ENCODE measurements at regions not wholly inside any gene's neighbourhood (a gene's known extent, or its start where the extent isn't known, plus 50 kb on each side); places are given as distances from the start of the nearest gene placed in this dataset.

- DNase-seq (ENCODE audit: low read depth) = no peak
- TF ChIP-seq, protein P1, sequence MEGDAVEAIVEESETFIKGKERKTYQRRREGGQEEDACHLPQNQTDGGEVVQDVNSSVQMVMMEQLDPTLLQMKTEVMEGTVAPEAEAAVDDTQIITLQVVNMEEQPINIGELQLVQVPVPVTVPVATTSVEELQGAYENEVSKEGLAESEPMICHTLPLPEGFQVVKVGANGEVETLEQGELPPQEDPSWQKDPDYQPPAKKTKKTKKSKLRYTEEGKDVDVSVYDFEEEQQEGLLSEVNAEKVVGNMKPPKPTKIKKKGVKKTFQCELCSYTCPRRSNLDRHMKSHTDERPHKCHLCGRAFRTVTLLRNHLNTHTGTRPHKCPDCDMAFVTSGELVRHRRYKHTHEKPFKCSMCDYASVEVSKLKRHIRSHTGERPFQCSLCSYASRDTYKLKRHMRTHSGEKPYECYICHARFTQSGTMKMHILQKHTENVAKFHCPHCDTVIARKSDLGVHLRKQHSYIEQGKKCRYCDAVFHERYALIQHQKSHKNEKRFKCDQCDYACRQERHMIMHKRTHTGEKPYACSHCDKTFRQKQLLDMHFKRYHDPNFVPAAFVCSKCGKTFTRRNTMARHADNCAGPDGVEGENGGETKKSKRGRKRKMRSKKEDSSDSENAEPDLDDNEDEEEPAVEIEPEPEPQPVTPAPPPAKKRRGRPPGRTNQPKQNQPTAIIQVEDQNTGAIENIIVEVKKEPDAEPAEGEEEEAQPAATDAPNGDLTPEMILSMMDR (IDR thresholded peaks at IDR 0.05; ENCODE audit: control insufficient read depth, extremely low read depth, insufficient read depth) = no peak
- no peak overlapping the region for H3K4me3 ChIP-seq (ENCODE audit: low read depth, low read length)
Measured at GRCh38 chr15:98440917-98441316, 207.4 kb upstream of the IGF1R start.

DNA sequence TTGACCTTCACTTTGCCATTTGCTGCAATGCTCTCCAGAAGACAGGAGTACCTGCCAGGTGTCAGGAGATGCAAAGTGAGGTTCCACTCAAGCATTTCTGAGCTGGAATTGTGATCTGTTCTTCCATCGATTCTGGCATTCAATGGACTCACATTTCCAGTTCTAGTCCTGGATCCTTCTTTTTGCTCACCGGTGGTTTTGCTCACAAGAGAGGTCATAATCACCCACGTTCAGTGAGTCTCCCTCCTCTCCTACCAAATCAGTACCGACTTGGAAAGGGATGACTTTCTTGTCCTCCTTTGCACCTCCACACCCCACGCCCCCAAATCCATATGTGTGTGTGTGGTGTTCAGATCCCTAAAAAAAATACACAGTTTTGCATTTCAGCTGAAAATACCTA is 206.7 kb upstream of the IGF1R start:
- DNase-seq (ENCODE audit: low read depth) = no peak
- TF ChIP-seq, protein P1 (IDR thresholded peaks at IDR 0.05; ENCODE audit: control insufficient read depth, extremely low read depth, insufficient read depth) = no peak
- no peak overlapping the region for H3K4me3 ChIP-seq (ENCODE audit: low read depth, low read length)

- no peak overlapping the region for H3K4me3 ChIP-seq (ENCODE audit: low read depth, low read length)
- TF ChIP-seq, protein P1 (IDR thresholded peaks at IDR 0.05; ENCODE audit: control insufficient read depth, extremely low read depth, insufficient read depth) = peak; percentile 86
- DNase-seq (ENCODE audit: low read depth) = peak; percentile 26
Measured at GRCh38 chr15:98442379-98442833, 205.9 kb upstream of the IGF1R start.

- H3K4me3 ChIP-seq (ENCODE audit: low read depth, low read length) = no peak overlapping the region
- no peak for DNase-seq (ENCODE audit: low read depth)
- TF ChIP-seq, protein P1 (IDR thresholded peaks at IDR 0.05; ENCODE audit: control insufficient read depth, extremely low read depth, insufficient read depth) = no peak
Measured at GRCh38 chr15:98442901-98443300, 205.4 kb upstream of the IGF1R start.

GRCh38 chr15:98443526-98443925 is 204.8 kb upstream of the IGF1R start:
- TF ChIP-seq, protein P1 (IDR thresholded peaks at IDR 0.05; ENCODE audit: control insufficient read depth, extremely low read depth, insufficient read depth) = no peak
- no peak for DNase-seq (ENCODE audit: low read depth)
- no peak overlapping the region for H3K4me3 ChIP-seq (ENCODE audit: low read depth, low read length)

GRCh38 chr15:98444138-98444537 is 204.2 kb upstream of the IGF1R start:
- no peak overlapping the region for H3K4me3 ChIP-seq (ENCODE audit: low read depth, low read length)
- DNase-seq (ENCODE audit: low read depth) = no peak
- TF ChIP-seq, protein P1 (IDR thresholded peaks at IDR 0.05; ENCODE audit: control insufficient read depth, extremely low read depth, insufficient read depth) = no peak

- H3K4me3 ChIP-seq (ENCODE audit: low read depth, low read length) = no peak overlapping the region
- TF ChIP-seq, protein P1 (IDR thresholded peaks at IDR 0.05; ENCODE audit: control insufficient read depth, extremely low read depth, insufficient read depth) = no peak
- no peak for DNase-seq (ENCODE audit: low read depth)
Measured at GRCh38 chr15:98445315-98445714, 203.0 kb upstream of the IGF1R start.

Measured in LNCaP clone FGC (cell line).